Jurkat, Clone E6-1 (cell line): ENCODE measurements at regions not wholly inside any gene's neighbourhood (a gene's known extent, or its start where the extent isn't known, plus 50 kb on each side); places are given as distances from the start of the nearest gene placed in this dataset.
A peak's percentile ranks its signal among the peaks of the same experiment; 100 is the strongest.
"Not testable (repeated sequence)": the region's sequence is repeated elsewhere in the genome, so short reads cannot be mapped to it uniquely, and the experiment has no call there.

Experiments used
- DNase-seq: peaks from one replicate; pipeline ENCODE4 v3.0.0-alpha.2; 2011; ENCODE audit warnings: low read depth, low spot score
- H3K4me3 ChIP-seq: 2 replicates; pipeline ENCODE4 v1.5.1; 2011; ENCODE audit warnings: mild to moderate bottlenecking, low read length, control low read depth, moderate library complexity

DNA sequence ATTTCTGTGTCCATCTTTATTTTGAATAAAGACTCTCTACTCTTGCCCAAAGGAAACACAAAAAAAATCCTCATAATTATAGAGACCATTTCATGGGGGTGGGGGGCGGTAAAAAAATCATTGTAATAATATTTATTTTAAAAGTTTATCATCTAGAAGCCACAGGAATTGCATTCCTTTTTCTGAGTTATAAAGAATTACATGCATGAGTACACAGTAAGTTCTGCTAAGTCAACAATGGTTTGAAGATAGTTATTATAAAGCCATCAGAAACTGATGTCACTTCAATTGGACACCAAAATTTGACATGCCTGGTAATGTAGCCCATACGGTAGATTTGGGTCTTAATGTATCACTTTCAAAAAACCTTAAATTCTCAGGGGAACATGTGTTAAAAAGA, 478.1 kb upstream of the NR5A2 start:
- H3K4me3 ChIP-seq = no peak overlapping the region
- DNase-seq = no peak

DNA sequence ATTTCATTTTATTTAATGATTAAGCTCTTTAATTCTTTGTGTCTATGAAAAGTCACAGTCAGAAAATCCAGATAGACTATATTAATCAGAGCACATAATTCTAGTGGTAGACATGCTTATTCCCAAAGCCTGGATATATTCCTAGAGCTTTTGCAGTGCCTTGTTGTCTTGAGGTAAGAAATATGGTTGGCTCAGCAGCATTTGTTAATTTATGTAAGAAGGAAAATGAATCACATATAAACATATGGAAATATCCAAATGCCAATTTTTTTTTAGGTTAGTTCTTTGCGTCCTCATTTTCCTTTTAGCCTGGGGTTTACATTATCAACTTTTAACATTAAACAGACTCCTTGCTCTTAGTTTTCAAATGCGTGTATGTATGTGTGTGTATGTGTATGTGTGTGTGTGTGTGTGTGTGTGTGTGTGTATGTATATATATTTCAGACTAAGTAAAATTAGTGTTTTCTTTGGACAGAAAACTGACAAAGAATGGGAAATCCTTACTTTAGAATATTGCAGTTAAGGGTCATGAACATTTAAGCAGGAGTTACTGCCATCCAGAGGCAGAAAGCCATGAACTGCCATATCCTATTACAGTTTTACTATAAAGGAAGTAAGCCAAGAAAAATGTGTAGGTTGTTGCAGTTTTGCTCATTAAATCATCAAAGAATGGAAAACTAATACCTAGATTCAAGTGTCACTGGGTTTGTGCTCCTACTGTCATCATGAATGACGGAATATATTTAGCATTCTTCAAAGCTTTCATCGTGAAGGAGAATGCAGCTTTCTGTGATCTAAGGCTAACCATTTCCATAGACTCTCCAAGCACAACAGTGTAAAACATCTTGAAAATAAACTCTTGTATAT, 477.1 kb upstream of the NR5A2 start:
- peak; percentile 57 for DNase-seq
- H3K4me3 ChIP-seq = no peak overlapping the region

DNA sequence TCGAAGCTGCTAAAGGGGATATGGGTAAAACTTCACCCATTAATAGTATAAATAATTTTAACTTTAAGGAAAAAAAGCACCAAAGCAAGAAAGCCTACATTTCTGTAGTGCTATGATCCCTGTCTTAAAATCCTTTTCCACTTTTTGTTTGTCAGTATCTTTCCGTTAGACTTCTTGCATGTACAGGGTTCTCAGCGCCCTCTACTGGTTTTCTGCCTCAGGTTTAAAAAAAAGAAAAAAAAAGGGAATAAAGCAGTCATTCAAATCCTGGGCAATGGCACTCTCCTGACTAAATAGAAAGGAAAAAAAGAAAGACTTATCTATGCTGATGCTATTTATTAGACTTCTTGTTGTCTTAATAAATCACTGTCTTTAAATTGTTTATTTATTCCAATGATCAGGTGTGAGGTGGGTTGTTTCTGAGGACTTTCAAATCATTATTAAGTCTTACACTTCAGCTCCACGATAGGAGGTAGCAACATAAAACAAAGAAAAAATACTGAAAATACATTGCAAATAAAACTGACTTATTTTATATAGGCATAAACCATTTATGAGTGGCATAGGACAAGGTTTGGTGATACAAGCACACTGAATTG, 475.4 kb upstream of the NR5A2 start:
- H3K4me3 ChIP-seq = no peak overlapping the region
- peak; percentile 83 for DNase-seq

DNA sequence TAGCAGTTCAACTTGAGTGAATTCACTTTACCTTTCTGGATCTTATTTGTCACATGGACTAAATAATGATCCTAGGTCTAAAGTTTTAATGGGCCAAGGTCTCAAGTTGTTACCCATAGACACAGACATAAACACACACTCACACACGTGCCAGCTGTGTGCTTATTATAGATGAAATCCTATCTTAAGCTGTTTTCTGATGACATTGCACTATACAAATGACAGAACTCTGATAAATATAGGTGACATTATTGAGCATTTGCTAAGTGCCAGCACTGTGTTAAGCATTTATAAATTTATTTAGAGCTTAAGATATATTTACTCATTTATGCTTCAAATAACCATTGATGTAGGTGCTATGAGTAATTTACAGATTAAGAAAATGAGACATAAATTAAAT, 474.4 kb upstream of the NR5A2 start:
- no peak overlapping the region for H3K4me3 ChIP-seq
- DNase-seq = no peak

DNA sequence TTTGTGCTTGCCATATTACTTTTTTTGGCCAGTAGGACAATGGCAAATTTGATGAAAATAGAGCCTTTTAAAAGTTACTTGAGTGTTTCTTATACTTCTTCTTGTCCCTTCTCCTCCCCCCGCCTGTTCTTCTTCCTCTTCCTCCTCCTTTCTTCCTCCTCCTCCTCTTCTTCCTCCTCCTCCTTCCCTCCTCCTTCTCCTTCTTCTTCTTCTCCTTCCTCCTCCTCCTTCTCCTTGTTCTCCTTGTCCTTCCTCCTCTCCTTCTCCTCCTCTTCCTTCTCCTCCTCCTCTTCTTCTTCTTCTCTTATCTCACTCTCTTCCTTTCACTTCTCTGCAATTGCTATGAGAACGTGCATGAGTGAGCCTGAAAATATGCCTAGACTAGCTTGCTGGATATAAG, 466.2 kb upstream of the NR5A2 start:
- DNase-seq = no peak
- no peak overlapping the region for H3K4me3 ChIP-seq

DNA sequence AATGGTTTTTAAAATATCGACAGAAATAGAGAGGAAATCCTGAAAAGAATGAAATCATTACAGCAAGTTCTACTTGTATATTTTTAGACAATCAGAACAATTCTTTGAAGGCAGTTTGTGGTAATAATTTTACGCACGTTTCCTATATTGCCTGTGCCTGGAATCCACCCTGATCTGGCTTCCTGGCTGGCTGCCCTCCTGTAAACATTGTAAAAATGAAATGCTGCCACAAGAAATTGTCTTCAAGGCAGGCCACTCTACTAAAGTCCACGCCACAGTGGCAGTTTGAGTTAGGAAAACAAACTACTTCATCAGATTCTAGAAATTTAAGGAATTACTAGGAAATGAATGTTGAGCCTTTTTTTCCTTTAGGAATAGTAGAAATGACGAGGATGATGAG, 454.5 kb upstream of the NR5A2 start:
- H3K4me3 ChIP-seq = no peak overlapping the region
- DNase-seq = no peak

DNA sequence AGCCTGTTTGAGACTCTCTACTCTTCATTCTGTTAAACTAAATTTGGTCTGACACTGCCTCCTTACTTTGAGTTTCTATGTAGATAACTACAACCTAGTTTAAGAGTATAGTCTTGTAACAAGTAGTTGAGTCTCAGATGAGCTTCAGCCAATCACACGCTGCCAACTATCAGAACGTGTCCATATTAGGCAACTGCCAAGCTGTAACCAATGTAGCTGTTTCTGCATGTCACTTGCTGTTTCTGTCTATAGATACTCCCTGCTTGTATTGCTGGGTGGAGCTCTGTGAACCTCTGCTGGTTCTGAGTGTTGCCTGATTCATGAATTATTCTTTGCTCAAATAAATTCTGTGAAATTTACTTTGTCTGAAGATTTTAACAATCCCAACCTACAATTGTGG, 452.6 kb upstream of the NR5A2 start:
- no peak overlapping the region for H3K4me3 ChIP-seq
- DNase-seq = peak; percentile 41

DNA sequence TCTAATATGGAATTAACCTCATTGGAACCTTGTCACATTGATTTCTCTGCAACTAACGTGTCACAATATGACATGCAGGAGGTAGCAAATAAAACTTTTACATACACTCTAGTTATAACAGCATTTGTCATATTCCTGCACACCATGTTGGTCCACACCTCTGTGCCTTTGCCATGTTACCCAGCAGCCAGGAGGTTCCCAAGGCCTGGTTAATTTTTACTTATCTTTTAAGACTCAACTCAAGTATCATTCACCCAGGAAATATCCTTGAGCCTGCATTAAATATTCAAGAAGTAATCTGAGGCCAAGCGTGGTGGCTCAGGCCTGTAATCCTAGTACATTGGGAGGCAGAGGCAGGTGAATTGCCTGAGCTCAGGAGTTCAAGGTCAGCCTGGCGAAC, 447.2 kb upstream of the NR5A2 start:
- no peak for DNase-seq
- no peak overlapping the region for H3K4me3 ChIP-seq

DNA sequence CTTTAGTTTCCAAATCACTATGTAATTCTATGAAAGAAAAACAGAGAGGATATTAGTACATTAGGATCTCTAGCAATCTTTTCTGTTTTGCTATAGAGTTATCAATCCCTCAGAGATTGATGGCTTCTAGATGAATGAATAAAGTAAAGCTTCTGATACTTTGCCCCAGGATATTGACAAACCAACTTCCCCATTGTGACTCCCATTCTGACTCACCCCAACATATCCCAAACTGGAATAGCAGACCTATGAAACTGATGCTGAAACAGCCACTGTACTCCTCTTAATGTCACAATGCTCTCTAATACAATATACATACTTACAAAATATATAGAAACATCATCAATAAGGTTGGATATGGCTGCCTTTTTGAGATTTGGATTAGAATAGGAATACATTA, 442.1 kb upstream of the NR5A2 start:
- H3K4me3 ChIP-seq = no peak overlapping the region
- DNase-seq = no peak

DNA sequence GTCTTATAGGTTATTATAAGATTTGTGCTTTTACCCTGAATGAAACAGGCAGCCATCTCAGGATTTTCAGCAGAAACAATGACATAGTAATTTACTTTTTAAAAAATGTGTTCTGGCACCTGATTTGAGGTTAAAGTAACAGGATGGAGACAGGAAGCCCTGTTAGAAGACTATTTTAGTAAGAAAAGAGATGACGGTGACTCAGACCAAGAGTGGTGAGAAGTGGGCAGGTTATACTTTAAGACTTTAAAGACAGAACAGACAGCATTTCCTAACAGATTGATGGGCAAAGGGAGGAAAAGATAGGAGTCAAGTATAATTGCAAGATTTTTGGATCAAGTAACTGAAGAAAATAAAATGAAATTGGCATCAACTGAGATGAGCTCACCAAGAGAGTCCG, 436.8 kb upstream of the NR5A2 start:
- peak; percentile 18 for DNase-seq
- H3K4me3 ChIP-seq = no peak overlapping the region

DNA sequence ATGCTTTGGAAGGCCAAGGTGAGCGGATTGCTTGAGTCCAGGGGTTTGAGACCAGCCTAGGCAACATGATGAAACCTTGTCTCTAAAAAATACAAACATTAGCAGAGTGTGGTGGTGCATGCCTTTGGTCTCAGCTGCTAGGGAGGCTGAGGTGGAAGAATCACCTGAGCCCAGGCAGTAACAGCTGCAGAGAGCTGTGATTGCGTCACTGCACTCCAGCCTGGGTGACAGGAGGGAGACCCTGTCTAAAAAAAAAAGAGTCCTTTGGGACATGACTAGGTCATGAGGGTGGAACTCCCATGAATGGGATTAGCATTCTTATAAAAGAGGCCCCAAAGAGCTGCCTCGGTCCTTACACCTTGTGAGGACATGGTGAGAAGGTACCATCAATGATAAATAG, 436.0 kb upstream of the NR5A2 start:
- no peak overlapping the region for H3K4me3 ChIP-seq
- no peak for DNase-seq

DNA sequence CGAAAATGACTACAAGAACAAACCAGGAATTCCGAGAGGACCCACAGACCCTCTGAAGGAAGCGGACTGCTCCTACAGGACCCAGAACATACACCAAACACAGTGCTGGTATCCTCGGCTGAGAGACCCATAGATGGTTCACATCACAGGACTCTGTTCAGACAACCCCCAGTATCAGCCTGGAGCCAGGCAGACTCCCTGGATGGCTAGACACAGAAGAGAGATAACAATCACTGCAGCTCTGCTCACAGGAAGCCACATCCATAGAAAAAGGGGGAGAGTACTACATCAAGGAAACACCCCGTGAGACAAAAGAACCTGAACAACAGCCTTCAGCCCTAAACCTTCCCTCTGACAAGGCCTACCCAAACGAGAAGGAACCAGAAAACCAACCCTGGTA, 434.0 kb upstream of the NR5A2 start:
- H3K4me3 ChIP-seq = no peak overlapping the region
- no peak for DNase-seq

DNA sequence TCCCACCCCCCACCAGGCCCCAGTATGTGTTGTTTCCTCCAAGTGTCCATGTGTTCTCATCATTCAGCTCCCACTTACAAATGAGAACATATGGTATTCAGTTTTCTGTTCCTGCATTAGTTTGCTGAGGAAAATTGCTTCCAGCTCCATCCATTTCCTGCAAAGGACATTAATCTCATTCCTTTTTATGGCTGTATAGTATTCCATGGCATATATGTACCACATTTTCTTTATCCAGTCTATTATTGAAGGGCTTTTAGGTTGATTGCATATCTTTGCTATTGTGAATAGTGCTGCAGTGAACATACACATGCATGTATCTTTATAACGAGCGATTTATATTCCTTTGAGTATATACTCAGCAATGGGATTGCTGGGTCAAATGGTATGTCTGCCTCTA, 431.1 kb upstream of the NR5A2 start:
- H3K4me3 ChIP-seq, DNase-seq: not testable (repeated sequence)

DNA sequence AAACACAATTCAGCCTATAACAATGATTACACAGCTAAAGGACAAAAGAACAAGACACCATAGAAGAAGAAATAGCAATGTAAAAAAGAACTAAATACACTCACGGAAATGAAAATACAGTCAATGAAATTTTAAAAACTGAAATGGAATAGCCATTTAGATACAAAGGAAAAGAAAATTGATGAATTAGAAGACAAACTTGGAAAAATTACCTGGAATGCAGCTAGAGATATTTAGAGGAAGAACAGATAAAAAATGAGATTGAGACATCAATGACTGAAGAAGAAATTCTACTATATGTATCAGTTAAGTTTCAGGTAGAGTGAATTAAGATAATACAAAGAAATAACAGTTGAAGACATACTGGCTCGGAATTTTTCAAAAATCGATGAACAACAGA, 430.4 kb upstream of the NR5A2 start:
- H3K4me3 ChIP-seq = no peak overlapping the region
- no peak for DNase-seq

DNA sequence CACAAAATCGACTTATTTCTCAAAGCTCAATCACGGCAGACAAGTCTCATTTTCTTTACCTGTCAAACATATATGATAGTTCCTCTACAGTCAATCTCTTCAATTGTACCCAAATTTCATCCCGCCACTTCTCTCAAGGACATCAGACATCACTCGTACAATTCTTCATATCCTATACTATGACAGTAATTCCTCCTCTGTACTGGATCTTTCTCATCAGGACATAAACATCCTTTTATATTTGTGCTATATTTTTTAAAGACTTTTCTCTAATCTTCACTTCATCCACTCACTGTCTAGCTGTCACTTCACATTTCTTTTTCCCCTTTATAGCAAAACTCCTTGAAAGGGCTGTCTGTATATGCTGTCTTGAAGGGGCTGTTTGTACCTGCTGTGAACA, 419.1 kb upstream of the NR5A2 start:
- H3K4me3 ChIP-seq = no peak overlapping the region
- no peak for DNase-seq

DNA sequence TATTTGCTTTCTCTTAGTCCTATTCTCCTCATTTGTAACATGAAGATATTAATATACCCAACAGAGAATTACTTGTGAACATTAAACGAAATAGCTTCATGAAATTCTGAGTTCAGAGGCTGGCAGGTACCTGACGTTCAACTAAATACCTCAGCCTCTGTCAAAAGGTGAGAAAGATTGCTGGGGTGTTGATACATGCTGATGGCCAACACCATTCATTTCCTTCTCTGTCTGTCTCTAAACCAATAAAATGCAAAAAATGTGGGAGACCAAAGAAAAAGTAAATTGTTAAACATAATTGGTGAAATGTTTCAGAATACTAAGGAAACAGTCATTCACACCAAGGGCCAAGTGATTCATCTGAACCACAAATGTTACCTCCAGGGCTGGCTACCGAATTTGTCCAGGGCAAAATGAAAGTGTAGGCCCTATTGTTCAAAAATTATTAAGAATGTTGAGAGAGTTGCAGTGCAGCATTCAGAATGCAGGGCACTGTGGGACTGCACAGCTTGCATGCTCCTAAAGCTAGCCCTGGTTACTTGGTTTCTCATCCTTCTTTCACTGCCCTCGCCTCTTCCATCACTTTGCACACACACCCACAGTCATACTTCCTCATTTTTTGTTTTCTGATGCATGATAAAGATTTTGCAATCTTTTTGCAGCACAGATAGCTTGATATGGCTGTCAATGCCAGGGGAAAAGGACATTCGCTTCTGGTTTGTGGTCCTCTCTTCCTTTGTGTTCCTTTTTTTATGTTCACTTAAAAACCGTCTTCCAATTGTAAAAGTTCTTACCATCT, 414.3 kb upstream of the NR5A2 start:
- DNase-seq = no peak

DNA sequence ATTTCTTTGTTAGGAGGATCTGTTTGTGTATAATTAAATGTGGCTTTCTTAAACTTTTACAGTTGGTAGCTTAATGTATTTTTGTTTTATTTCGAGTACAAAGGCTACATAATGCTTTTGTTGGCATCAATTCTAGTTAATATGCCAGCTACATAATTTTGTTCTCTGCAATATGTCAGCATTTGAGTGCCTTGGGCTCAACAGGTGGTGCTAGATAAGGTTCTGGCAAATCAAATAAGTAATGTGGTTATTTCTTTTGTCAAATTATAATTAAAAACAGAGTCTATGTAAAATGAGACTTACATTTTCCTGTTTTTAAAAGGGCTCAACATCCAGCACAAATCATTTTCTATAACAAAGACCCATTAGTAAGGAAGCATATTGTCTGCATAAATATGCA, 410.6 kb upstream of the NR5A2 start:
- no peak overlapping the region for H3K4me3 ChIP-seq
- no peak for DNase-seq

More for the DNA sequence above, 414.3 kb upstream of the NR5A2 start:
- no peak overlapping the region for H3K4me3 ChIP-seq

DNA sequence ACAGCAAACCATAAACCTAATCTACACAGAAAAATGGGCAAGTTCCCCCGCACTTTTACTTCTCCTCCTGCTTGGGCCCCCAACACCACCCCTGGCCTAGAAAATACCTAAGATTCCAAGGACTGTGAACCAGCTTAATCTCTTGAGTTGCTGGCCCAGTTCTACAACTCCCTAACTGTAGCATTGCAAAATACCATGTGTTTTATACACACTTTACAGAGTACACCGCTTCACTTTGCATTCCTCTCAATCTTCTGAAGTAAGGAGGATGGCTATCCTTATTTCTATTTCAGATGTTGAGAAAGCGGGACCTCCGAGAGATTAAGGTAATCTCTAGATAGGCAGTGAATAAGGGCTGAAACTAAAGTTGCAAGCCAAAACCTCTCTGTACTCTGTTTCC, 408.3 kb upstream of the NR5A2 start:
- H3K4me3 ChIP-seq = no peak overlapping the region
- DNase-seq = no peak

DNA sequence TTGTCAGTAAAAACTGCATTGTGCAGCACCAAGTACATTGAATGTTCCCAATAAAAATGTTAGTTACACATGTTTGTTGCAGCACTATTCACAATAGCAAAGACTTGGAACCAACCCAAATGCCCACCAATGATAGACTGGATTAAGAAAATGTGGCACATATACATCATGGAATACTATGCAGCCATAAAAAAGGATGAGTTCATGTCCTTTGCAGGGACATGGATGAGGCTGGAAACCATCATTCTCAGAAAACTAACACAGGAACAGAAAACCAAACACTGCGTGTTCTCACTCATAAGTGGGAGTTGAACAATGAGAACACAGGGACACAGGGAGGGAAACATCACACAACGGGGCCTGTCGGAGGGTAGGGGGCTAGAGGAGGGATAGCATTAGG, 401.3 kb upstream of the NR5A2 start:
- not testable (repeated sequence) for H3K4me3 ChIP-seq, DNase-seq

DNA sequence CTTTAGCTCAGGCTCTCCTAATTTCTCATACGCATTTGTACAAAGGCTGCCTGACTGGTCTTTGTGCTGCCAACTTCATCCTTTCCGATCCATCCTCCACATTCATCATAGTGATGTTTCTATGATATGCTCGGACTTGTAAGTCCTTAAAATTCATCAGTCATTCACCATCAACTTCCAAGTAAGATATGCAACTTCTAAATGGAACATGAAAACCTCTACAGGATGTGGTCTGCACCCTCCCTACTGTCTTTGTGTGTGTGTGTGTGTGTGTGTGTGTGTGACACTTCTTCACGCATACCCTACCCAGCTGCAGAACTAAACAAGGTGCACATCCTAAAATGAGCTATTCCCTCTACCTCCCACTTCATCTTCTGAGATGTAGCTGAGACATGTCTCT, 397.9 kb upstream of the NR5A2 start:
- no peak overlapping the region for H3K4me3 ChIP-seq
- peak; percentile 77 for DNase-seq
